GM18517 (cell line): ENCODE measurements at regions not wholly inside any gene's neighbourhood (a gene's known extent, or its start where the extent isn't known, plus 50 kb on each side); places are given as distances from the start of the nearest gene placed in this dataset.

ENCODE experiments used
- ATAC-seq: cut with Tn5 transposase; IDR thresholded peaks from one replicate; pipeline ENCODE4 v1.9.1; 2021; ENCODE audit warnings: mild to moderate bottlenecking, moderate library complexity; ENCODE audit not compliant: unreplicated experiment

- no peak for ATAC-seq
Observed at GRCh38 chr2:236317938-236318396, 53.8 kb upstream of the ASB18 start.

- no peak for ATAC-seq
Observed at GRCh38 chr2:236318401-236318800, 54.2 kb upstream of the ASB18 start.

GRCh38 chr2:236319036-236319435, 54.8 kb upstream of the ASB18 start:
- ATAC-seq: no peak

GRCh38 chr2:236321415-236321814, 57.2 kb upstream of the ASB18 start:
- no peak for ATAC-seq

GRCh38 chr2:236333417-236334121, 69.4 kb upstream of the ASB18 start:
- no peak for ATAC-seq

GRCh38 chr2:236334122-236334876, 70.1 kb upstream of the ASB18 start:
- ATAC-seq: no peak

- ATAC-seq: no peak
Observed at GRCh38 chr2:236335696-236336574, 71.7 kb upstream of the ASB18 start.

- ATAC-seq: no peak
Observed at GRCh38 chr2:236336575-236337464, 72.6 kb upstream of the ASB18 start.

GRCh38 chr2:236337465-236338325, 73.5 kb upstream of the ASB18 start:
- no peak for ATAC-seq

- no peak for ATAC-seq
Observed at GRCh38 chr2:236338495-236339184, 74.4 kb upstream of the ASB18 start.

GRCh38 chr2:236340251-236340650, 76.0 kb upstream of the ASB18 start:
- no peak for ATAC-seq

GRCh38 chr2:236341067-236341466, 76.9 kb upstream of the ASB18 start:
- ATAC-seq: no peak

- ATAC-seq: no peak
Observed at GRCh38 chr2:236341721-236342120, 77.5 kb upstream of the ASB18 start.

GRCh38 chr2:236342507-236342906, 78.3 kb upstream of the ASB18 start:
- no peak for ATAC-seq

GRCh38 chr2:236342951-236343350, 78.7 kb upstream of the ASB18 start:
- ATAC-seq: no peak

GRCh38 chr2:236343400-236344161, 79.4 kb upstream of the ASB18 start:
- no peak for ATAC-seq

GRCh38 chr2:236344446-236344845, 80.2 kb upstream of the ASB18 start:
- no peak for ATAC-seq

GRCh38 chr2:236345081-236345714, 81.0 kb upstream of the ASB18 start:
- no peak for ATAC-seq
